Activated CD4-positive, alpha-beta memory T cell treated with anti-CD3 and anti-CD28 coated beads, Interleukin-2, amount 10 ng/mL, durations not matched to agents 7 days and 5 days (primary cell): ENCODE measurements at regions not wholly inside any gene's neighbourhood (a gene's known extent, or its start where the extent isn't known, plus 50 kb on each side); places are given as distances from the start of the nearest gene placed in this dataset.
"Not testable (repeated sequence)": the region's sequence is repeated elsewhere in the genome, so short reads cannot be mapped to it uniquely, and the experiment has no call there.

Experiments
- CTCF ChIA-PET: fragments of 350-600 bp; sonication (Branson Sonifier 250); formaldehyde crosslinking; loops from one replicate; lab custom pipeline; 2021; ENCODE audit warnings: antibody characterized with exemption, inconsistent platforms; lab: Charles Lee
- POLR2A ChIA-PET: fragments of 350-600 bp; sonication (Branson Sonifier 250); formaldehyde crosslinking; loops from one replicate; lab custom pipeline; 2021; ENCODE audit warnings: antibody characterized with exemption; lab: Charles Lee
- DNase-seq: peaks from one replicate; pipeline ENCODE4 v3.0.0-alpha.2; 2020
- H3K27ac Mint-ChIP-seq: one replicate; pipeline ENCODE4 v1.8.0; 2021; ENCODE audit warnings: mild to moderate bottlenecking, mixed read lengths
- H3K27me3 Mint-ChIP-seq: one replicate; pipeline ENCODE4 v1.8.0; 2021; ENCODE audit warnings: mixed read lengths
- H3K36me3 Mint-ChIP-seq: one replicate; pipeline ENCODE4 v1.8.0; 2021; ENCODE audit warnings: low read depth, mixed read lengths
- H3K4me1 Mint-ChIP-seq: one replicate; pipeline ENCODE4 v1.8.0; 2021; ENCODE audit warnings: mixed read lengths
- H3K4me3 Mint-ChIP-seq: one replicate; pipeline ENCODE4 v1.8.0; 2021; ENCODE audit warnings: mild to moderate bottlenecking, mixed read lengths
- H3K9me3 Mint-ChIP-seq: one replicate; pipeline ENCODE4 v1.8.0; 2021; ENCODE audit warnings: mixed read lengths

- DNase-seq, H3K4me1 Mint-ChIP-seq, POLR2A ChIA-PET, H3K36me3 Mint-ChIP-seq, H3K4me3 Mint-ChIP-seq, H3K27ac Mint-ChIP-seq: not testable (repeated sequence)
- Mint-ChIP-seq H3K9me3 (peaks cover 27% of the 10 kb centered on the region), H3K27me3 (peaks cover 16% of the 10 kb centered on the region)
- CTCF ChIA-PET: interaction anchor here (1.1 to 1.7 kb wide), 2 partner anchors 14 to 15 kb away, joined by 3 to 4 read pairs; no protein-coding TSS in a partner anchor
Measured at GRCh38 chr17:28266547-28266920, 52.5 kb upstream of the TMEM97 start.

- POLR2A ChIA-PET, DNase-seq, H3K27ac Mint-ChIP-seq, H3K4me3 Mint-ChIP-seq, H3K4me1 Mint-ChIP-seq, H3K36me3 Mint-ChIP-seq: not testable (repeated sequence)
- H3K9me3 Mint-ChIP-seq: peaks cover 25% of the 10 kb centered on the region
- peaks cover 21% of the 10 kb centered on the region for H3K27me3 Mint-ChIP-seq
- CTCF ChIA-PET: interaction anchor here (1.7 kb wide), 1 partner anchor 15 kb away, joined by 4 read pairs; no protein-coding TSS in a partner anchor
Measured at GRCh38 chr17:28266926-28267719, 51.9 kb upstream of the TMEM97 start.

- Mint-ChIP-seq H3K9me3 (peaks cover 21% of the 10 kb centered on the region), H3K4me1 (no peaks in the 10 kb centered on the region), H3K36me3 (peaks cover 2% of the 10 kb centered on the region), H3K4me3 (no peak overlapping the region), H3K27me3 (peaks cover 29% of the 10 kb centered on the region), H3K27ac (no peak overlapping the region)
- no peak for DNase-seq
- POLR2A ChIA-PET: no interaction called here
- CTCF ChIA-PET: no interaction called here
Measured at GRCh38 chr17:28267720-28268609, 51.0 kb upstream of the TMEM97 start.

GRCh38 chr17:28268610-28269313 lies 50.2 kb upstream of the TMEM97 start:
- no peak overlapping the region for H3K4me3 Mint-ChIP-seq
- peaks cover 14% of the 10 kb centered on the region for H3K9me3 Mint-ChIP-seq
- ChIA-PET CTCF (no interaction called here), POLR2A (no interaction called here)
- no peak overlapping the region for H3K27ac Mint-ChIP-seq
- H3K4me1 Mint-ChIP-seq: no peaks in the 10 kb centered on the region
- H3K27me3 Mint-ChIP-seq: peaks cover 34% of the 10 kb centered on the region
- DNase-seq: no peak
- peaks cover 2% of the 10 kb centered on the region for H3K36me3 Mint-ChIP-seq
